Activated B cell treated with CpG ODN at 0.5 μM for 24 hours (primary cell): ENCODE measurements at regions not wholly inside any gene's neighbourhood (a gene's known extent, or its start where the extent isn't known, plus 50 kb on each side); places are given as distances from the start of the nearest gene placed in this dataset.

Experiments
- ATAC-seq: fragments of 200-7000 bp; cut with Tn5 transposase; one replicate; pipeline ENCODE4 v1.10.0; 2021; ENCODE audit warnings: low read depth, mild to moderate bottlenecking, moderate library complexity
- CTCF ChIA-PET: fragments of 350-600 bp; sonication (Branson Sonifier 250); formaldehyde crosslinking; loops from one replicate; lab custom pipeline; 2021; ENCODE audit warnings: antibody characterized with exemption; lab: Charles Lee
- POLR2A ChIA-PET: fragments of 350-600 bp; sonication (Branson Sonifier 250); formaldehyde crosslinking; loops from one replicate; lab custom pipeline; 2021; ENCODE audit warnings: antibody characterized with exemption; lab: Charles Lee
- DNase-seq: peaks from one replicate; pipeline ENCODE4 v3.0.0; 2022
- H3K27ac Mint-ChIP-seq: one replicate; pipeline ENCODE4 v1.8.0; 2020; ENCODE audit warnings: mixed read lengths
- H3K27me3 Mint-ChIP-seq: one replicate; pipeline ENCODE4 v1.8.0; 2021; ENCODE audit warnings: mixed read lengths
- H3K36me3 Mint-ChIP-seq: one replicate; pipeline ENCODE4 v1.8.0; 2021; ENCODE audit warnings: low read depth, mixed read lengths
- H3K4me1 Mint-ChIP-seq: one replicate; pipeline ENCODE4 v1.8.0; 2021; ENCODE audit warnings: mixed read lengths
- H3K4me3 Mint-ChIP-seq: one replicate; pipeline ENCODE4 v1.8.0; 2020; ENCODE audit warnings: mild to moderate bottlenecking, mixed read lengths
- H3K9me3 Mint-ChIP-seq: one replicate; pipeline ENCODE4 v1.8.0; 2020; ENCODE audit warnings: mixed read lengths
- CTCF ChIP-seq: fragments of 200-600 bp; IDR thresholded peaks from one replicate; pipeline ENCODE4 v1.8.0; 2022; ENCODE audit warnings: antibody characterized with exemption, mild to moderate bottlenecking
- intact Hi-C: fragments of 100-400 bp; cut with micrococcal nuclease; formaldehyde crosslinking; loops from one replicate; pipeline ENCODE4 v1.15.1; 2024

DNA sequence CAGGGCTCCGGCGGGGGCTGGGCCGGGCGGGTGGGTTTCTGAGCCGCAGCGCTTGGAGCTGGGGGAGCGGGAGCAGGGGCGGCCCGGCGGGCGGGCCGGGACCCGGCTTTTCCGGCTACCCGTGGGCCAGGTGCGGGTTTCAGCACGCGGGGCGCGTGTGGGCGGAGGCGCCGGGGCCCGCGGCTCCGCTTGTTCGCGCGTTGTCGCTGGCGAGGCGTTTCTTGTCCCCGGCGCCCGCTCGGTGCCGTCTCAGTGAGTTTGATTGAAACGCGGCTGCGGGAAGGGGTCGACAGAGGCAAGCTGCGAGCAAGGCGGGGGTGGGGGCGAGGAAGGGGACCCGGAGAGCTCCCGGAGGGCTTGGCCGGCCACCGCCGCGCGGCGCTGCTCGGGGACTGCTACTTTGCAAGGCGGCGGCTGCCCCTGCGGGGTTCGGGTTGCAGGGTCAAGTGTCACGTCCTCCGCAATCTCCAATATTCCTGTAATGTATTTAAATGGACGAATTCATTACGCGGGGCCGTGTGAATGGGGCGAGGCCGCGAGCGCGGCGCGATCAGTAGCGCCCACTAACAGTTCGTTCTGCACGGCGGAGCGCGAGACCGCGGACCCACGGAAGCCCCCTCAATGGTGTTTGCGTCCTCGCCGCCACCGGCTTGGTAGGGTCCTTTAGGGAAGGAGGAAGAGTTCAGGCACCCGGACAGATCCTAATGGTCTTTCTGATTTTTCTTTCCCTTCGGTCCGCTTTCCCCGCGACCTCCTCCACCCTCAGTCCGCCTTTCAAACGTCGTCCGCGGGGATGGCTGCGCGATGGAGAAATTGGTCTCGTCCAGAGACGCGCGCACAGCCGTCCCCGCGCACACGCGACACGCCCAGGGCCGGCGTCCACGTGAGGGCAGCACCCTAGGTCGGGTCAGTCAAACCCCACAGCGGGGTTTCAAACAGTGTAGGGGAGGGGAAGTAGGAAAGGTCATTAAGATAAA, 76.9 kb downstream of the INSIG1 start:
- POLR2A ChIA-PET, result interaction anchor here (1.2 kb wide), 1 partner anchor 371 kb away, joined by 4 read pairs; the partner anchor contains the start of gene PAXIP1
- Mint-ChIP-seq H3K36me3 (no peaks in the 10 kb centered on the region), H3K4me3 (peak overlapping the region; percentile 74), H3K4me1 (peaks cover 48% of the 10 kb centered on the region), H3K27me3 (peaks cover 73% of the 10 kb centered on the region), H3K27ac (no peak overlapping the region), H3K9me3 (no peaks in the 10 kb centered on the region)
- ATAC-seq (no peak), DNase-seq (peak; percentile 33)
- intact Hi-C loops, result loop anchor here (2.0 to 10.0 kb wide), 4 partner anchors 78 to 1633 kb away; no protein-coding TSS in a partner anchor
- TF ChIP-seq CTCF, result no peak
- CTCF ChIA-PET, result interaction anchor here (2.2 kb wide), 1 partner anchor 30 kb away, joined by 10 read pairs; no protein-coding TSS in a partner anchor

DNA sequence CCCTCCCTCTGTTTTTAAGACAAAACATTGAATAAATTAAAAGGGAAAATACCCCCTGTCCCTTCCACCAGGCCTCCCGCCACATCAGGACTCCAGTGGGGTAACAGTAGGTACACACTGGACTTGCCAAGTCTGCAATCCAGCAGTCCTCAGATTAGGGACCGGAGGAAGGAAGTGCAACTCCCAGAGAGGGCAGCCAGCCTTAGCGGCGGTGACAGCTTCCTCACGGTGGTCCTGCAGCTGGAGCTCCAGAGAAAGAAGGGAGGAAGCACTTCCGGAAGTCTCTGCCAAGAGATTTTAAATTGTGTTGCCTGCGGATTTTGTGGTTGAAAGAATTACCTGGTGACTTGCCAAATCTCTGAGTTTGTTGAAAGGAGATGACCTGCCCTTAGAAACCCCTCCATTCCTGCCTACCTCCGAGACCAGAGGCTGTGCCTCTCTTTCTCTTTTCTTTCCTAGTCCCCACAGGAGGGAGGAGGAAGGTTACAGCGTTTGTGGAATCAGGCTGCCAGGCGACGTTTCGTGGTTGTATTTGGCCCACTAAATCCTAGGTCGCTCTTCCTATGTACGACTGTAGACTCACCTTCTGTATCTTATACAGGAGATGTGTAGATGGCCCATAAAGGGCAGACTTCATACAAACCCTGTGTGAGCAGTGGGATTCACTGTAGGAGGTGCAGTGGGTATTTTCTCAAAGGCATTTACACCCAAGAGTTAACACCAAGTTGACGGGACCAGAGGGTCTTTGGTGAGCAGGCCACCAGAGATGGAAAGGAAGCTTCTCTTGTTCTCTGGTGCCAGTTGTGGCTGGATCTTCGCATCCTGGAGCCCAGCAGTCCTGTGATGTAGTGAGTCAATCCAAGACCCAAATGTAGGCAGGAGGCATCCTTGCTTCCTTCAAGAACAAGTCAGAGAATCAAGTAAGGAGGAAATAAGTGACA, 77.9 kb downstream of the INSIG1 start:
- no peaks in the 10 kb centered on the region for H3K9me3 Mint-ChIP-seq
- no peak for DNase-seq
- no peaks in the 10 kb centered on the region for H3K36me3 Mint-ChIP-seq
- intact Hi-C loops, result loop anchor here (2.0 to 10.0 kb wide), 4 partner anchors 77 to 1632 kb away; no protein-coding TSS in a partner anchor
- ChIA-PET POLR2A (no interaction called here), CTCF (no interaction called here)
- H3K4me3 Mint-ChIP-seq, result peak overlapping the region; percentile 74
- TF ChIP-seq CTCF, result no peak
- no peak overlapping the region for H3K27ac Mint-ChIP-seq
- H3K27me3 Mint-ChIP-seq, result peaks cover 73% of the 10 kb centered on the region
- peaks cover 58% of the 10 kb centered on the region for H3K4me1 Mint-ChIP-seq
- no peak for ATAC-seq

GRCh38 chr7:155377071-155377837, 79.6 kb downstream of the INSIG1 start:
- DNase-seq, result no peak
- H3K9me3 Mint-ChIP-seq, result no peaks in the 10 kb centered on the region
- peaks cover 65% of the 10 kb centered on the region for H3K4me1 Mint-ChIP-seq
- peaks cover 73% of the 10 kb centered on the region for H3K27me3 Mint-ChIP-seq
- H3K27ac Mint-ChIP-seq, result no peak overlapping the region
- ChIA-PET CTCF (no interaction called here), POLR2A (interaction anchor here (0.7 kb wide), 1 partner anchor 450 kb away, joined by 3 read pairs; no protein-coding TSS in a partner anchor)
- TF ChIP-seq CTCF, result no peak
- H3K4me3 Mint-ChIP-seq, result peak overlapping the region; percentile 8
- ATAC-seq, result no peak
- intact Hi-C loops, result loop anchor here (5.0 to 10.0 kb wide), 3 partner anchors 430 to 1630 kb away; no protein-coding TSS in a partner anchor
- H3K36me3 Mint-ChIP-seq, result no peaks in the 10 kb centered on the region

DNA sequence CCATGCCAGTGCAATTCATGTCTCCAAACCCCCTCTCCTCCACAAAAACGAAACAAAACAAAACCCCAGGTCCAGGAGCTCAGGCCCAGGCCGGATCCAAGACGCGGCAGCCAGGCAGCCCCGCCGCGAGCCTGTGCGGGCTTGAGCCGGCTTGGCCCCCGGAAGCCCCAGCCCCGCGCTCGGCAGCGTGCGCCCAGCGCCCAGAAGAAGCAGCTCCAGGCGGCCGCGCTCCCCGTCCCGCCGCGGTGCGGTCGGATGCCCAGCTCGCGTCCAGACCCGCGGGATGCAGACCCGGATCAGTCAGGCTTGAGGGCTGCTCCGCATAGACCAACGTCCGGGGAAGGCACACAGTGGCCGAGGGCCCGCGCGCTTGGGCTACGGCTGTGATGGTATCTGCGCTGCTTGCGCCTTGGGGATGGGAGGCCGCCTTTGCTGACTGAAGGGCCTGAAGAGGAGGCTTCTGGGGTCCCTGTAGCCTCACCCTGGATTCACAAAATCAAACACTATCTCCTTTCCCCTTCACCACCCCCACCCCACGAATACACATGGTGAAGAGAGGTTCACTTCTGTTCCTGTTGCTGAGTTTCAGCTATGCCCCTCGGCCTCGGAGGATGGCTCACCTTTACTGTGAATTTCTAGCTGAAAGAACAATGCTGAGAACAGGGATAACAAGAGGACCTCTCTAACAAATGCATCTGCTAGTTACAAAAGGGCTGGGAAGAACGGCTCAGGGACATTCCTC, 79.9 kb upstream of the EN2 start:
- DNase-seq, result no peak
- H3K4me1 Mint-ChIP-seq, result peaks cover 60% of the 10 kb centered on the region
- H3K27ac Mint-ChIP-seq, result no peak overlapping the region
- H3K27me3 Mint-ChIP-seq, result peaks cover 74% of the 10 kb centered on the region
- intact Hi-C loops, result loop anchor here (5.0 to 10.0 kb wide), 3 partner anchors 429 to 1629 kb away; no protein-coding TSS in a partner anchor
- no peak for TF ChIP-seq CTCF
- POLR2A ChIA-PET, result no interaction called here
- peak overlapping the region; percentile 8 for H3K4me3 Mint-ChIP-seq
- H3K9me3 Mint-ChIP-seq, result no peaks in the 10 kb centered on the region
- no peaks in the 10 kb centered on the region for H3K36me3 Mint-ChIP-seq
- CTCF ChIA-PET, result interaction anchor here (3.3 kb wide), 1 partner anchor 451 kb away, joined by 11 read pairs; no protein-coding TSS in a partner anchor
- no peak for ATAC-seq
